Activated B cell treated with CpG ODN at 0.5 μM for 24 hours (primary cell): ENCODE measurements at regions not wholly inside any gene's neighbourhood (a gene's known extent, or its start where the extent isn't known, plus 50 kb on each side); places are given as distances from the start of the nearest gene placed in this dataset.
A peak's percentile ranks its signal among the peaks of the same experiment; 100 is the strongest.
"Not testable (repeated sequence)": the region's sequence is repeated elsewhere in the genome, so short reads cannot be mapped to it uniquely, and the experiment has no call there.

Experiments used
- ATAC-seq: fragments of 200-7000 bp; cut with Tn5 transposase; one replicate; pipeline ENCODE4 v1.10.0; 2021; ENCODE audit warnings: low read depth, mild to moderate bottlenecking, moderate library complexity
- CTCF ChIA-PET: fragments of 350-600 bp; sonication (Branson Sonifier 250); formaldehyde crosslinking; loops from one replicate; lab custom pipeline; 2021; ENCODE audit warnings: antibody characterized with exemption; lab: Charles Lee
- POLR2A ChIA-PET: fragments of 350-600 bp; sonication (Branson Sonifier 250); formaldehyde crosslinking; loops from one replicate; lab custom pipeline; 2021; ENCODE audit warnings: antibody characterized with exemption; lab: Charles Lee
- DNase-seq: peaks from one replicate; pipeline ENCODE4 v3.0.0; 2022
- H3K27ac Mint-ChIP-seq: one replicate; pipeline ENCODE4 v1.8.0; 2020; ENCODE audit warnings: mixed read lengths
- H3K27me3 Mint-ChIP-seq: one replicate; pipeline ENCODE4 v1.8.0; 2021; ENCODE audit warnings: mixed read lengths
- H3K36me3 Mint-ChIP-seq: one replicate; pipeline ENCODE4 v1.8.0; 2021; ENCODE audit warnings: low read depth, mixed read lengths
- H3K4me1 Mint-ChIP-seq: one replicate; pipeline ENCODE4 v1.8.0; 2021; ENCODE audit warnings: mixed read lengths
- H3K4me3 Mint-ChIP-seq: one replicate; pipeline ENCODE4 v1.8.0; 2020; ENCODE audit warnings: mild to moderate bottlenecking, mixed read lengths
- H3K9me3 Mint-ChIP-seq: one replicate; pipeline ENCODE4 v1.8.0; 2020; ENCODE audit warnings: mixed read lengths
- CTCF ChIP-seq: fragments of 200-600 bp; IDR thresholded peaks from one replicate; pipeline ENCODE4 v1.8.0; 2022; ENCODE audit warnings: antibody characterized with exemption, mild to moderate bottlenecking
- intact Hi-C: fragments of 100-400 bp; cut with micrococcal nuclease; formaldehyde crosslinking; loops from one replicate; pipeline ENCODE4 v1.15.1; 2024

GRCh38 chr5:42989190-42989589, 50.9 kb downstream of the ANXA2R start:
- Mint-ChIP-seq H3K27me3 (no peaks in the 10 kb centered on the region), H3K9me3 (no peaks in the 10 kb centered on the region), H3K27ac (peak overlapping the region; percentile 53), H3K36me3 (peaks cover 51% of the 10 kb centered on the region), H3K4me3 (peak overlapping the region; percentile 15), H3K4me1 (peaks cover 39% of the 10 kb centered on the region)
- ChIA-PET CTCF (no interaction called here), POLR2A (interaction anchor here (0.6 to 10.8 kb wide), 8 partner anchors 20 to 132 kb away, joined by 3 to 372 read pairs (median 5); partner anchors contain the start of genes ANXA2R and ZNF131)
- DNase-seq (no peak), ATAC-seq (no peak)
- intact Hi-C loops: no loop called here
- no peak for TF ChIP-seq CTCF

GRCh38 chr5:42988568-42988967, 51.6 kb downstream of the ANXA2R start:
- H3K27ac Mint-ChIP-seq: no peak overlapping the region
- no peak for TF ChIP-seq CTCF
- peaks cover 48% of the 10 kb centered on the region for H3K36me3 Mint-ChIP-seq
- H3K27me3 Mint-ChIP-seq: no peaks in the 10 kb centered on the region
- H3K9me3 Mint-ChIP-seq: no peaks in the 10 kb centered on the region
- peaks cover 39% of the 10 kb centered on the region for H3K4me1 Mint-ChIP-seq
- DNase-seq: no peak
- ChIA-PET CTCF (no interaction called here), POLR2A (interaction anchor here (1.2 to 10.8 kb wide), 6 partner anchors 31 to 133 kb away, joined by 3 to 372 read pairs (median 40); partner anchors contain the start of genes ANXA2R and ZNF131)
- intact Hi-C loops: no loop called here
- no peak for ATAC-seq
- peak overlapping the region; percentile 15 for H3K4me3 Mint-ChIP-seq

- H3K4me3 Mint-ChIP-seq: no peak overlapping the region
- no peaks in the 10 kb centered on the region for H3K27me3 Mint-ChIP-seq
- no peak overlapping the region for H3K27ac Mint-ChIP-seq
- POLR2A ChIA-PET: interaction anchor here (1.0 kb wide), 1 partner anchor 35 kb away, joined by 3 read pairs; no protein-coding TSS in a partner anchor
- CTCF ChIA-PET: no interaction called here
- intact Hi-C loops: no loop called here
- no peak for DNase-seq
- TF ChIP-seq CTCF: no peak
- ATAC-seq: no peak
- peaks cover 20% of the 10 kb centered on the region for H3K4me1 Mint-ChIP-seq
- H3K36me3 Mint-ChIP-seq: peaks cover 34% of the 10 kb centered on the region
- no peaks in the 10 kb centered on the region for H3K9me3 Mint-ChIP-seq
Measured at GRCh38 chr5:42985129-42986037, 54.7 kb downstream of the ANXA2R start.

GRCh38 chr5:42984307-42984706, 55.8 kb downstream of the ANXA2R start:
- DNase-seq (no peak), ATAC-seq (no peak)
- H3K27ac Mint-ChIP-seq: no peak overlapping the region
- no peak for TF ChIP-seq CTCF
- intact Hi-C loops: no loop called here
- POLR2A ChIA-PET: no interaction called here
- H3K4me1 Mint-ChIP-seq: peaks cover 11% of the 10 kb centered on the region
- H3K9me3 Mint-ChIP-seq: no peaks in the 10 kb centered on the region
- no peak overlapping the region for H3K4me3 Mint-ChIP-seq
- peaks cover 32% of the 10 kb centered on the region for H3K36me3 Mint-ChIP-seq
- no peaks in the 10 kb centered on the region for H3K27me3 Mint-ChIP-seq
- CTCF ChIA-PET: no interaction called here

GRCh38 chr5:42982107-42982622, 58.0 kb downstream of the ANXA2R start:
- ATAC-seq (no peak), DNase-seq (no peak)
- CTCF ChIA-PET: no interaction called here
- intact Hi-C loops: no loop called here
- Mint-ChIP-seq H3K36me3 (peaks cover 31% of the 10 kb centered on the region), H3K27me3 (no peaks in the 10 kb centered on the region), H3K4me3 (no peak overlapping the region), H3K9me3 (no peaks in the 10 kb centered on the region), H3K4me1 (no peaks in the 10 kb centered on the region), H3K27ac (no peak overlapping the region)
- no peak for TF ChIP-seq CTCF
- POLR2A ChIA-PET: no interaction called here

- DNase-seq, H3K4me3 Mint-ChIP-seq, ATAC-seq, H3K27me3 Mint-ChIP-seq, H3K9me3 Mint-ChIP-seq, intact Hi-C loops, POLR2A ChIA-PET, H3K4me1 Mint-ChIP-seq, CTCF ChIA-PET, H3K27ac Mint-ChIP-seq: not testable (repeated sequence)
- H3K36me3 Mint-ChIP-seq: peaks cover 27% of the 10 kb centered on the region
Measured at GRCh38 chr5:42981417-42982106, 58.6 kb downstream of the ANXA2R start.

- intact Hi-C loops, DNase-seq, H3K4me3 Mint-ChIP-seq, ATAC-seq, H3K27me3 Mint-ChIP-seq, H3K27ac Mint-ChIP-seq, CTCF ChIA-PET, H3K9me3 Mint-ChIP-seq, H3K4me1 Mint-ChIP-seq, POLR2A ChIA-PET: not testable (repeated sequence)
- H3K36me3 Mint-ChIP-seq: peaks cover 22% of the 10 kb centered on the region
Measured at GRCh38 chr5:42981015-42981414, 59.1 kb downstream of the ANXA2R start.
